ENCODE measurements at regions not wholly inside any gene's neighbourhood (a gene's known extent, or its start where the extent isn't known, plus 50 kb on each side); places are given as distances from the start of the nearest gene placed in this dataset.

DNA sequence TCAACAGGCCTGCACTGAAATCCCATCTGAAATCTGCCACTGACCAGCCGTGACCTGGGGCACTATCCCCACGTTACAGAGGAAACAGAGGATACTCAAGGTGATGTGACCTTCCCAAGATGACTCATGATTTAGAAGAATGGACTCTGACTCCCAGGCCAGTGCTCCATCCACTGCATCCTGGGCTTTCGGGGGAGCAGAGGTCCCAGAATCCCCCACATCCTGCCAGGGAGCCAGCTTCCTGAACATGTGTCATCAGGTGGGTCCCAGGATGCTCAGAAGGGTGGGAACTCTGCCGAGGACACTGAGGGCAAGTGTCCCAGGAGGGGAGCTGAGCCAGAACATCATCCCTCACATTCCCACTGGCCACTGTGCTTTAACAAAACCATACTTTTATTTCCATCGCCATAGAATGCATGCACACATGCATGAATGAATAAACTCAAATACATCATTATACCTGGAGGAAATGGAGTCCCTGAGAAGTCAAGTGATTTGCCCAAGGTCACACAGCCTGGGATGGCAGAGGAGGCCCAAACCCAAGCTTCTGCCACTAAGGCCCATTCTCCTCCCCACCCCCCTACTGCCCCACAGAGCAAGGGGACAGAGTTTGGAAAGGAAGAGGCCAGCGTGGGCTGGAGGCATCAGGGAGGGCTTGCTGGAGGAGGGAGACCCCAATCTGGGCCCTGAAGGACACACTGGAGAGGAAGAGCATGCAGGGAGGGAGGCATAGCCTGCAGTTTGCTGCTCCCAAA, 189.4 kb downstream of the MATN1 start:
- H3K27ac ChIP-seq, result no peak overlapping the region
- no peaks in the 10 kb centered on the region for H3K9me3 ChIP-seq
- intact Hi-C loops (cut with DNase I; ENCODE audit: low total_unique reads) (no loop called here), in situ Hi-C loops (cut with MboI; ENCODE audit: low sequenced_read_pairs in 4 of 4) (no loop called here)
- TF ChIP-seq POLR2A (IDR thresholded peaks at IDR 0.05) (no peak), CTCF (IDR thresholded peaks at IDR 0.05 in 4 of 5, conservative IDR thresholded peaks at IDR 0.05 in 1 of 5) (no peak)
- no peaks in the 10 kb centered on the region for H3K27me3 ChIP-seq
- ATAC-seq (no peak), DNase-seq (no peak)
- H3K4me1 ChIP-seq, result no peaks in the 10 kb centered on the region
- H3K4me3 ChIP-seq, result no peak overlapping the region
- no peaks in the 10 kb centered on the region for H3K36me3 ChIP-seq

GRCh38 chr1:30533141-30533540, 190.2 kb downstream of the MATN1 start:
- ATAC-seq (no peak), DNase-seq (no peak)
- no peaks in the 10 kb centered on the region for H3K27me3 ChIP-seq
- no peak overlapping the region for H3K27ac ChIP-seq
- H3K4me1 ChIP-seq, result peaks cover 0 to 2% of the 10 kb centered on the region in 2 donors
- H3K9me3 ChIP-seq, result no peaks in the 10 kb centered on the region
- TF ChIP-seq POLR2A (IDR thresholded peaks at IDR 0.05) (no peak), CTCF (IDR thresholded peaks at IDR 0.05 in 4 of 5, conservative IDR thresholded peaks at IDR 0.05 in 1 of 5) (no peak)
- in situ Hi-C loops (cut with MboI; ENCODE audit: low sequenced_read_pairs in 4 of 4), result no loop called here
- intact Hi-C loops (cut with DNase I; ENCODE audit: low total_unique reads), result no loop called here
- H3K4me3 ChIP-seq, result no peak overlapping the region
- no peaks in the 10 kb centered on the region for H3K36me3 ChIP-seq

GRCh38 chr1:30532621-30533020, 190.8 kb downstream of the MATN1 start:
- DNase-seq (no peak), ATAC-seq (no peak)
- Histone ChIP-seq H3K9me3 (no peaks in the 10 kb centered on the region), H3K27ac (no peak overlapping the region), H3K27me3 (no peaks in the 10 kb centered on the region), H3K36me3 (no peaks in the 10 kb centered on the region), H3K4me3 (no peak overlapping the region), H3K4me1 (peaks cover 1 to 7% of the 10 kb centered on the region in 2 donors)
- TF ChIP-seq POLR2A (IDR thresholded peaks at IDR 0.05), result no peak
- no peak for TF ChIP-seq CTCF (IDR thresholded peaks at IDR 0.05 in 4 of 5, conservative IDR thresholded peaks at IDR 0.05 in 1 of 5)
- intact Hi-C loops (cut with DNase I; ENCODE audit: low total_unique reads), result no loop called here
- in situ Hi-C loops (cut with MboI; ENCODE audit: low sequenced_read_pairs in 4 of 4), result no loop called here

GRCh38 chr1:30527511-30528140, 195.8 kb downstream of the MATN1 start:
- DNase-seq (peak; percentile 71 to 85), ATAC-seq (peak; percentile 19 to 28)
- intact Hi-C loops (cut with DNase I; ENCODE audit: low total_unique reads) (loop anchor here (2.0 to 10.0 kb wide), 5 partner anchors 191 to 1289 kb away; partner anchors contain the start of gene FABP3), in situ Hi-C loops (cut with MboI; ENCODE audit: low sequenced_read_pairs in 4 of 4) (no loop called here)
- Histone ChIP-seq H3K27ac (peak overlapping the region; percentile 89 to 99 (median 93)), H3K27me3 (no peaks in the 10 kb centered on the region), H3K4me1 (peaks cover 43 to 46% of the 10 kb centered on the region in 2 donors), H3K9me3 (no peaks in the 10 kb centered on the region), H3K36me3 (no peaks in the 10 kb centered on the region), H3K4me3 (no peak overlapping the region)
- TF ChIP-seq CTCF (IDR thresholded peaks at IDR 0.05 in 4 of 5, conservative IDR thresholded peaks at IDR 0.05 in 1 of 5) (no peak), POLR2A (IDR thresholded peaks at IDR 0.05) (peak; percentile 11 to 37)

Data from gastrocnemius medialis (tissue), 4 donors.